NCI-H1694 treated with DMSO at 0.1 percent for 48 hours (cell line): ENCODE measurements at regions not wholly inside any gene's neighbourhood (a gene's known extent, or its start where the extent isn't known, plus 50 kb on each side); places are given as distances from the start of the nearest gene placed in this dataset.
"Not testable (repeated sequence)": the region's sequence is repeated elsewhere in the genome, so short reads cannot be mapped to it uniquely, and the experiment has no call there.

Experiments
- DNase-seq: peaks from one replicate; lab custom pipeline; 2025; lab: John Stamatoyannopoulos, UW

- no peak for DNase-seq
Measured at GRCh38 chr5:86977808-86978207, 289.9 kb upstream of the RASA1 start.

- DNase-seq = no peak
Measured at GRCh38 chr5:86979811-86980411, 287.8 kb upstream of the RASA1 start.

- no peak for DNase-seq
Measured at GRCh38 chr5:86981898-86982297, 285.8 kb upstream of the RASA1 start.

GRCh38 chr5:86983208-86983607 is 284.5 kb upstream of the RASA1 start:
- DNase-seq = no peak

GRCh38 chr5:86986837-86987236 is 280.8 kb upstream of the RASA1 start:
- no peak for DNase-seq

GRCh38 chr5:86997516-86997915 is 270.2 kb upstream of the RASA1 start:
- DNase-seq = no peak

- no peak for DNase-seq
Measured at GRCh38 chr5:86999951-87000350, 267.7 kb upstream of the RASA1 start.

- no peak for DNase-seq
Measured at GRCh38 chr5:87002485-87002884, 265.2 kb upstream of the RASA1 start.

GRCh38 chr5:87004101-87004500 is 263.6 kb upstream of the RASA1 start:
- DNase-seq = no peak

- DNase-seq = no peak
Measured at GRCh38 chr5:87007737-87008136, 259.9 kb upstream of the RASA1 start.

- no peak for DNase-seq
Measured at GRCh38 chr5:87008751-87009560, 258.7 kb upstream of the RASA1 start.

- DNase-seq = no peak
Measured at GRCh38 chr5:87010736-87011135, 256.9 kb upstream of the RASA1 start.

GRCh38 chr5:87015901-87016300 is 251.8 kb upstream of the RASA1 start:
- no peak for DNase-seq

- no peak for DNase-seq
Measured at GRCh38 chr5:87020099-87020934, 247.4 kb upstream of the RASA1 start.

- no peak for DNase-seq
Measured at GRCh38 chr5:87022415-87022814, 245.3 kb upstream of the RASA1 start.

- DNase-seq = no peak
Measured at GRCh38 chr5:87027570-87027969, 240.1 kb upstream of the RASA1 start.

- no peak for DNase-seq
Measured at GRCh38 chr5:87029951-87030350, 237.7 kb upstream of the RASA1 start.

GRCh38 chr5:87030699-87031098 is 237.0 kb upstream of the RASA1 start:
- no peak for DNase-seq

GRCh38 chr5:87034557-87034956 is 233.1 kb upstream of the RASA1 start:
- DNase-seq = no peak

GRCh38 chr5:87042554-87042953 is 225.1 kb upstream of the RASA1 start:
- DNase-seq = no peak

GRCh38 chr5:87048156-87048555 is 219.5 kb upstream of the RASA1 start:
- no peak for DNase-seq

- DNase-seq = not testable (repeated sequence)
Measured at GRCh38 chr5:87049012-87049411, 218.7 kb upstream of the RASA1 start.
